H9 (cell line): ENCODE measurements at regions not wholly inside any gene's neighbourhood (a gene's known extent, or its start where the extent isn't known, plus 50 kb on each side); places are given as distances from the start of the nearest gene placed in this dataset.

Experiments
- DNase-seq: peaks from one replicate; pipeline ENCODE4 v3.0.0-alpha.2; 2017
- H2AFZ ChIP-seq: one replicate; pipeline ENCODE4 v1.6.1; 2013; ENCODE audit warnings: mild to moderate bottlenecking, low read length, control low read depth, moderate library complexity
- H2AK5ac ChIP-seq: 2 replicates; pipeline ENCODE4 v1.6.1; 2013; ENCODE audit warnings: low read length, control low read depth, mixed read lengths; ENCODE audit not compliant: insufficient read length
- H2BK120ac ChIP-seq: one replicate; pipeline ENCODE4 v1.6.1; 2013; ENCODE audit warnings: low read depth, mild to moderate bottlenecking, low read length, control low read depth, inconsistent platforms; ENCODE audit not compliant: poor library complexity, severe bottlenecking
- H2BK12ac ChIP-seq: 2 replicates; pipeline ENCODE4 v1.6.1; 2013; ENCODE audit warnings: low read length, control low read depth, mixed read lengths, low read depth; ENCODE audit not compliant: insufficient read length
- H2BK15ac ChIP-seq: 2 replicates; pipeline ENCODE4 v1.6.1; 2013; ENCODE audit warnings: low read depth, low read length, control low read depth
- H2BK20ac ChIP-seq: one replicate; pipeline ENCODE4 v1.6.1; 2013; ENCODE audit warnings: low read depth, mild to moderate bottlenecking, low read length, control low read depth, inconsistent platforms; ENCODE audit not compliant: poor library complexity, severe bottlenecking
- H2BK5ac ChIP-seq: 2 replicates; pipeline ENCODE4 v1.6.1; 2013; ENCODE audit warnings: low read length, control low read depth, mixed read lengths; ENCODE audit not compliant: insufficient read length
- H3K14ac ChIP-seq: 2 replicates; pipeline ENCODE4 v1.6.1; 2013; ENCODE audit warnings: low read length, control low read depth; ENCODE audit not compliant: insufficient read depth
- H3K18ac ChIP-seq: 2 replicates; pipeline ENCODE4 v1.6.1; 2013; ENCODE audit warnings: low read depth, mild to moderate bottlenecking, mixed read lengths, low read length, control low read depth; ENCODE audit not compliant: insufficient read length
- H3K23ac ChIP-seq: 2 replicates; pipeline ENCODE4 v1.6.1; 2013; ENCODE audit warnings: low read length, control low read depth, mixed read lengths, low read depth; ENCODE audit not compliant: insufficient read length
- H3K23me2 ChIP-seq: 2 replicates; pipeline ENCODE4 v1.6.1; 2013; ENCODE audit warnings: low read depth, mild to moderate bottlenecking, mixed read lengths, low read length, control low read depth; ENCODE audit not compliant: insufficient read length, poor library complexity, severe bottlenecking
- H3K27ac ChIP-seq: 2 replicates; pipeline ENCODE4 v1.5.1; 2013; ENCODE audit warnings: low read length, control low read depth, mixed read lengths, low read depth; ENCODE audit not compliant: insufficient read length
- H3K27me3 ChIP-seq: 2 replicates; pipeline ENCODE4 v1.6.1; 2013; ENCODE audit warnings: low read length, control low read depth, inconsistent platforms; ENCODE audit not compliant: insufficient read depth
- H3K4ac ChIP-seq: 2 replicates; pipeline ENCODE4 v1.6.1; 2013; ENCODE audit warnings: low read depth, mild to moderate bottlenecking, control low read depth, inconsistent platforms, low read length, moderate library complexity
- H3K4me1 ChIP-seq: 2 replicates; pipeline ENCODE4 v1.6.1; 2013; ENCODE audit warnings: low read length, control low read depth, inconsistent platforms; ENCODE audit not compliant: insufficient read depth
- H3K4me2 ChIP-seq: 2 replicates; pipeline ENCODE4 v1.6.1; 2013; ENCODE audit warnings: low read length, control low read depth, mixed read lengths; ENCODE audit not compliant: insufficient read length, insufficient read depth
- H3K56ac ChIP-seq: 2 replicates; pipeline ENCODE4 v1.6.1; 2013; ENCODE audit warnings: low read depth, mild to moderate bottlenecking, mixed read lengths, low read length, control low read depth; ENCODE audit not compliant: insufficient read length
- H3K79me1 ChIP-seq: 2 replicates; pipeline ENCODE4 v1.6.1; 2013; ENCODE audit warnings: low read depth, mild to moderate bottlenecking, moderate library complexity, low read length, control low read depth, inconsistent platforms; ENCODE audit not compliant: insufficient read depth, poor library complexity, severe bottlenecking
- H3K79me2 ChIP-seq: 2 replicates; pipeline ENCODE4 v1.6.1; 2013; ENCODE audit warnings: low read length, control low read depth, inconsistent platforms; ENCODE audit not compliant: insufficient read depth
- H3K9ac ChIP-seq: 2 replicates; pipeline ENCODE4 v1.6.1; 2013; ENCODE audit warnings: low read length, control low read depth, mixed read lengths; ENCODE audit not compliant: insufficient read length; ENCODE audit errors: extremely low read depth
- H3K9me3 ChIP-seq: one replicate; pipeline ENCODE4 v1.6.1; 2013; ENCODE audit warnings: low read depth, low read length, inconsistent platforms; ENCODE audit not compliant: control insufficient read depth
- H3T11ph ChIP-seq: one replicate; pipeline ENCODE4 v1.6.1; 2013; ENCODE audit warnings: mild to moderate bottlenecking, low read length, control low read depth, inconsistent platforms
- H4K20me1 ChIP-seq: one replicate; pipeline ENCODE4 v1.6.1; 2013; ENCODE audit not compliant: control insufficient read depth, insufficient read length, insufficient read depth
- H4K5ac ChIP-seq: 2 replicates; pipeline ENCODE4 v1.6.1; 2013; ENCODE audit warnings: low read depth, mild to moderate bottlenecking, mixed read lengths, low read length, control low read depth; ENCODE audit not compliant: insufficient read length
- H4K8ac ChIP-seq: replicated peaks from 2 replicates; pipeline ENCODE4 v1.6.1; 2013; ENCODE audit warnings: low read length, control low read depth, mixed read lengths, low read depth; ENCODE audit not compliant: insufficient read length
- H4K91ac ChIP-seq: 2 replicates; pipeline ENCODE4 v1.6.1; 2013; ENCODE audit warnings: low read depth, mild to moderate bottlenecking, moderate library complexity, mixed read lengths, low read length, control low read depth; ENCODE audit not compliant: insufficient read length
- H3K27ac Mint-ChIP-seq, 3 experiments: 2 replicates in 2 of 3; 3 replicates in 1 of 3; pipeline ENCODE4 v1.8.0; 2020 to 2021; ENCODE audit warnings: mixed read lengths in 3 of 3, mild to moderate bottlenecking in 1 of 3, moderate library complexity in 1 of 3
- H3K27me3 Mint-ChIP-seq: 2 replicates; pipeline ENCODE4 v1.8.0; 2021; ENCODE audit warnings: low read depth, mild to moderate bottlenecking, moderate library complexity, mixed read lengths
- H3K36me3 Mint-ChIP-seq, 3 experiments: 2 replicates in 2 of 3; 3 replicates in 1 of 3; pipeline ENCODE4 v1.8.0; 2020 to 2021; ENCODE audit warnings: low read depth in 3 of 3, mixed read lengths in 3 of 3; ENCODE audit not compliant: insufficient read depth in 1 of 3
- H3K4me1 Mint-ChIP-seq, 2 experiments: 2 replicates each; pipeline ENCODE4 v1.8.0; 2020; ENCODE audit warnings: mixed read lengths in 2 of 2
- H3K4me3 Mint-ChIP-seq, 2 experiments: 2 replicates in 1 of 2; 3 replicates in 1 of 2; pipeline ENCODE4 v1.8.0; 2020 to 2021; ENCODE audit warnings: mild to moderate bottlenecking in 2 of 2, mixed read lengths in 2 of 2, moderate library complexity in 1 of 2
- H3K9me3 Mint-ChIP-seq, 2 experiments: 2 replicates in 1 of 2; 3 replicates in 1 of 2; pipeline ENCODE4 v1.8.0; 2020; ENCODE audit warnings: mild to moderate bottlenecking in 2 of 2, mixed read lengths in 2 of 2, moderate library complexity in 1 of 2
- WGBS: extraction: QIAGEN DNeasy Blood & Tissue Kit; methylation state at CpG from one replicate; pipeline ENCODE4 v1.1.7; 2013; ENCODE audit warnings: missing lambda C conversion rate, low lambda C conversion rate, mixed read lengths; ENCODE audit not compliant: insufficient read length; ENCODE audit errors: extremely low coverage; 5-methylcytosine and 5-hydroxymethylcytosine counted together
- TF ChIP-seq, protein P1 (sequence below): fragments of 200-600 bp; sonication (generic); conservative IDR thresholded peaks from 3 replicates; pipeline ENCODE4 v1.8.0; 2021; ENCODE audit warnings: antibody characterized with exemption, mild to moderate bottlenecking

GRCh38 chr7:68119411-68119810 lies 1122.8 kb downstream of the TYW1 start:
- H3K18ac ChIP-seq: no peak overlapping the region

More at GRCh38 chr7:68119411-68119810, 1122.8 kb downstream of the TYW1 start:
- H3K4me1 ChIP-seq: no peaks in the 10 kb centered on the region
- no peaks in the 10 kb centered on the region for H4K20me1 ChIP-seq
- H4K91ac ChIP-seq: no peak overlapping the region
- no peak overlapping the region for H2BK15ac ChIP-seq
- Mint-ChIP-seq H3K4me1 (no peaks in the 10 kb centered on the region), H3K36me3 (peaks cover 7 to 18% (median 15%) of the 10 kb centered on the region in 3 experiments; a peak in 5 of 7 replicates), H3K9me3 (peaks cover 23 to 25% of the 10 kb centered on the region in 2 experiments), H3K27ac (no peak overlapping the region), H3K4me3 (no peak overlapping the region), H3K27me3 (no peaks in the 10 kb centered on the region; the same call in none of the 2 replicates)
- H3T11ph ChIP-seq: no peak overlapping the region
- H3K27ac ChIP-seq: no peak overlapping the region
- TF ChIP-seq, protein P1, sequence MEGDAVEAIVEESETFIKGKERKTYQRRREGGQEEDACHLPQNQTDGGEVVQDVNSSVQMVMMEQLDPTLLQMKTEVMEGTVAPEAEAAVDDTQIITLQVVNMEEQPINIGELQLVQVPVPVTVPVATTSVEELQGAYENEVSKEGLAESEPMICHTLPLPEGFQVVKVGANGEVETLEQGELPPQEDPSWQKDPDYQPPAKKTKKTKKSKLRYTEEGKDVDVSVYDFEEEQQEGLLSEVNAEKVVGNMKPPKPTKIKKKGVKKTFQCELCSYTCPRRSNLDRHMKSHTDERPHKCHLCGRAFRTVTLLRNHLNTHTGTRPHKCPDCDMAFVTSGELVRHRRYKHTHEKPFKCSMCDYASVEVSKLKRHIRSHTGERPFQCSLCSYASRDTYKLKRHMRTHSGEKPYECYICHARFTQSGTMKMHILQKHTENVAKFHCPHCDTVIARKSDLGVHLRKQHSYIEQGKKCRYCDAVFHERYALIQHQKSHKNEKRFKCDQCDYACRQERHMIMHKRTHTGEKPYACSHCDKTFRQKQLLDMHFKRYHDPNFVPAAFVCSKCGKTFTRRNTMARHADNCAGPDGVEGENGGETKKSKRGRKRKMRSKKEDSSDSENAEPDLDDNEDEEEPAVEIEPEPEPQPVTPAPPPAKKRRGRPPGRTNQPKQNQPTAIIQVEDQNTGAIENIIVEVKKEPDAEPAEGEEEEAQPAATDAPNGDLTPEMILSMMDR: no peak
- no peak overlapping the region for H3K4me2 ChIP-seq
- H2BK20ac ChIP-seq: no peak overlapping the region
- no peaks in the 10 kb centered on the region for H3K23me2 ChIP-seq
- H3K56ac ChIP-seq: no peak overlapping the region
- no CpG with 5 or more reads among the region's 5 CpGs for WGBS
- H2AFZ ChIP-seq: no peak overlapping the region
- no peak overlapping the region for H4K8ac ChIP-seq
- no peak overlapping the region for H4K5ac ChIP-seq
- H3K79me1 ChIP-seq: no peaks in the 10 kb centered on the region
- H3K23ac ChIP-seq: no peak overlapping the region
- no peaks in the 10 kb centered on the region for H3K27me3 ChIP-seq
- no peak overlapping the region for H3K4ac ChIP-seq
- H3K79me2 ChIP-seq: no peaks in the 10 kb centered on the region
- peaks cover 13% of the 10 kb centered on the region for H3K9me3 ChIP-seq
- no peak overlapping the region for H3K14ac ChIP-seq
- no peak overlapping the region for H2BK120ac ChIP-seq
- no peak overlapping the region for H2BK12ac ChIP-seq
- no peak overlapping the region for H2BK5ac ChIP-seq
- DNase-seq: no peak
- H3K9ac ChIP-seq: no peak overlapping the region
- no peak overlapping the region for H2AK5ac ChIP-seq
